Activated CD4-positive, alpha-beta memory T cell treated with anti-CD3 and anti-CD28 coated beads, Interleukin-2, amount 10 ng/mL, durations not matched to agents 7 days and 5 days (primary cell): ENCODE measurements at regions not wholly inside any gene's neighbourhood (a gene's known extent, or its start where the extent isn't known, plus 50 kb on each side); places are given as distances from the start of the nearest gene placed in this dataset.
"Not testable (repeated sequence)": the region's sequence is repeated elsewhere in the genome, so short reads cannot be mapped to it uniquely, and the experiment has no call there.

Experiments used
- CTCF ChIA-PET: fragments of 350-600 bp; sonication (Branson Sonifier 250); formaldehyde crosslinking; loops from one replicate; lab custom pipeline; 2021; ENCODE audit warnings: antibody characterized with exemption, inconsistent platforms; lab: Charles Lee
- POLR2A ChIA-PET: fragments of 350-600 bp; sonication (Branson Sonifier 250); formaldehyde crosslinking; loops from one replicate; lab custom pipeline; 2021; ENCODE audit warnings: antibody characterized with exemption; lab: Charles Lee
- DNase-seq: peaks from one replicate; pipeline ENCODE4 v3.0.0-alpha.2; 2020
- H3K27ac Mint-ChIP-seq: one replicate; pipeline ENCODE4 v1.8.0; 2021; ENCODE audit warnings: mild to moderate bottlenecking, mixed read lengths
- H3K27me3 Mint-ChIP-seq: one replicate; pipeline ENCODE4 v1.8.0; 2021; ENCODE audit warnings: mixed read lengths
- H3K36me3 Mint-ChIP-seq: one replicate; pipeline ENCODE4 v1.8.0; 2021; ENCODE audit warnings: low read depth, mixed read lengths
- H3K4me1 Mint-ChIP-seq: one replicate; pipeline ENCODE4 v1.8.0; 2021; ENCODE audit warnings: mixed read lengths
- H3K4me3 Mint-ChIP-seq: one replicate; pipeline ENCODE4 v1.8.0; 2021; ENCODE audit warnings: mild to moderate bottlenecking, mixed read lengths
- H3K9me3 Mint-ChIP-seq: one replicate; pipeline ENCODE4 v1.8.0; 2021; ENCODE audit warnings: mixed read lengths

DNA sequence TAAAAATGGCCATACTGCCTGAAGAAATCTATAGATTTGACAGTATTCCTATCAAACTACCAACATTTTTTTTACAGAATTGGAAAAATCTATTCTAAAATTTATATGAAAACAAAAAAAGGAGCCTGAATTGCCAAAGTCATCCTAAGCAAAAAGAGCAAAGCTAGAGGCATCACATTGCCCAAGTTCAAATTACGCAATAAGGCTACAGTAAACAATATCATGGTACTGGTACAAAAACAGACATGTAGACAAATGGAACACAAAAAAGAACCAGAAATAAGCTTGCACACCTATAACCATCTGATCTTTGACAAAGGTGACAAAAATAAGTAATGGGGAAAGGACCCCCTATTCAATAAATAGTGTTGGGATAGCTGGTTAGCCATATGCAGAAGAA lies 50.2 kb upstream of the THSD7B start:
- no peak overlapping the region for H3K4me3 Mint-ChIP-seq
- H3K27ac Mint-ChIP-seq: no peak overlapping the region
- H3K9me3 Mint-ChIP-seq: no peaks in the 10 kb centered on the region
- DNase-seq: no peak
- ChIA-PET CTCF (no interaction called here), POLR2A (no interaction called here)
- H3K36me3 Mint-ChIP-seq: no peaks in the 10 kb centered on the region
- H3K27me3 Mint-ChIP-seq: no peaks in the 10 kb centered on the region
- no peaks in the 10 kb centered on the region for H3K4me1 Mint-ChIP-seq

DNA sequence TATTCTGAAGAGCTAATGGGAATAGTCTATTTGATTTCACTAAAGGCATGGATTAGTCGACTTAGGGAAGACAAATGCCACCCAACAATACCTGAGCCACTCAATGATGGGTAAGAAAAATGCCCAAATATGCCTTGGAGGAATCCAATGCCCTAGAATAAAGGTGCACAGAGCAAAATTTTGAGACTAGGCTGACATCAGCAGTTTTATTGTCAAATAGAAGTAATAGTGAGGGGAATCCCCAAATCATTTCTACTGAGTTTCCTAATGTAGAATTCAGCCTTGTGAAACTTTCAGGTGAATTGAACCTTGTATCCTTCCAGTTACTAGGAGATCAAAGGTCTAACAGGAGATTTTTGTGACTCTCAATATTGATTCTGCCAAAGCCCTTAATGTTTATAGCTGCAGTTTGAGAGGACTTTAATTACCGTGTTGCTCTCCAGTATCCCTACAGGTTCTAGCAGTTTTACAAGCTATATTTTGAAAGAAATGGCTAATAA lies 50.8 kb upstream of the THSD7B start:
- H3K27ac Mint-ChIP-seq: no peak overlapping the region

DNA sequence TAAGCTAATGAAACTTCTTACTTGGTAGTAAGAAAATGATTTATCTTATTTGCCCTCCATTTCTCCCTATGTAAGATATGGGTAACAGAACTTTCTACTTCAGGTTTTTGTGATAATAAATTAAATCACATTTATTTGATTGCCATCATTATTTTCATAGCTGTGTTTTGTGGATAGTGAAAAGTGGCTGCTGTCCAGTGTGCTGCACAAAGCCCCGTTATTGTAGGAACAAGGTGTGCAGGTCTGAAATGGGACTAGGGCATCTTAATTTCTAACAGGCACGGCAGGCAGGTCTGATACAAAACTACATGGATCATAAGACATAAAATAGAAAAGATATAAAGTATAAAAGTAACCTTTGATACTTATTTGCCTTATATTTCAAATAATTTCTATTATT lies 51.6 kb upstream of the THSD7B start:
- Mint-ChIP-seq H3K27ac (no peak overlapping the region), H3K27me3 (no peaks in the 10 kb centered on the region), H3K4me3 (no peak overlapping the region), H3K36me3 (no peaks in the 10 kb centered on the region), H3K9me3 (no peaks in the 10 kb centered on the region), H3K4me1 (no peaks in the 10 kb centered on the region)
- no peak for DNase-seq
- ChIA-PET POLR2A (no interaction called here), CTCF (interaction anchor here (0.7 to 1.3 kb wide), 2 partner anchors 23 to 111 kb away, joined by 3 to 4 read pairs; no protein-coding TSS in a partner anchor)

More for the DNA sequence above, 50.8 kb upstream of the THSD7B start:
- DNase-seq: no peak
- H3K4me1 Mint-ChIP-seq: no peaks in the 10 kb centered on the region
- ChIA-PET POLR2A (no interaction called here), CTCF (no interaction called here)
- H3K9me3 Mint-ChIP-seq: no peaks in the 10 kb centered on the region
- no peaks in the 10 kb centered on the region for H3K27me3 Mint-ChIP-seq
- no peak overlapping the region for H3K4me3 Mint-ChIP-seq
- no peaks in the 10 kb centered on the region for H3K36me3 Mint-ChIP-seq

GRCh38 chr2:136705336-136705735 lies 60.0 kb upstream of the THSD7B start:
- Mint-ChIP-seq H3K27ac (no peak overlapping the region), H3K4me1 (no peaks in the 10 kb centered on the region), H3K9me3 (no peaks in the 10 kb centered on the region), H3K27me3 (no peaks in the 10 kb centered on the region), H3K36me3 (no peaks in the 10 kb centered on the region), H3K4me3 (no peak overlapping the region)
- CTCF ChIA-PET: no interaction called here
- POLR2A ChIA-PET: no interaction called here
- no peak for DNase-seq

DNA sequence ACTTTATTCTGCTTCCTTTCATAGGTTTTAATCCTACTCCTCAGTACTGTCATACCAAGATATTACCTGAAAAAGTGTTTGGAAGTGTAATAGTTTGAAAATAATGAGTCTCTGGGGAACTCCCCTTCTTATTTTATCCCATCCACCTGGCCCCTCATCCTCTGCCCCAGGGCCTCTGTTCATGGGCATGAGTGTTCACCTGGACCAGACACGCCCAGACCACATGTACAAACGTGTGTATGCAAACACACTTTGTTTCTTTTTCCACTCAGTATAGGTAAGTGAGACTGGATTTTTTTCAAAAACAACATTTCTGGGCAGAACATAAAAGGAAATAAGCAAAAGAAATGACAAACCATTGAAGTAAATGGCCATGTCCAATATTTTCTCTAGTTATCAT lies 62.1 kb upstream of the THSD7B start:
- no peaks in the 10 kb centered on the region for H3K36me3 Mint-ChIP-seq
- no peak overlapping the region for H3K4me3 Mint-ChIP-seq
- no peak overlapping the region for H3K27ac Mint-ChIP-seq
- DNase-seq: no peak
- no peaks in the 10 kb centered on the region for H3K9me3 Mint-ChIP-seq
- ChIA-PET POLR2A (no interaction called here), CTCF (no interaction called here)
- no peaks in the 10 kb centered on the region for H3K27me3 Mint-ChIP-seq
- H3K4me1 Mint-ChIP-seq: no peaks in the 10 kb centered on the region

DNA sequence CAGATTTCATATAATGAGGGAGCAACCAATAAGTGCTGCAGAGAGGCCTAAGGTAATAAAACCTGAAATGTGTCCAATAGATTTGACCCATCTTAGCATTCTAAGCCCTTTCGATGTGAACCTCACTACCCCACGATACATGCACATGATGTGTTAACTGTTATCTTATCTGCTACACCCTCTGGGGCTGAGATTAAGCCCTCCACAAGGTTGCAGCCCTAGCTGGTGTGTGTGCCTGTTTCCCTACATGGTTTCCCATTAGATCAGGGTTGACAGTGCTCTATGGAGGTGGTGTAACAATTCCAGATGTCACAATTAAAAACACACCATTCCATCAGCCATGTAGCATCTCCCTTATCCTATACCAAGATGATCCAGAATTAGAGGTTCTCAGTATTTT lies 68.9 kb upstream of the THSD7B start:
- no peaks in the 10 kb centered on the region for H3K9me3 Mint-ChIP-seq

GRCh38 chr2:136693966-136694365 lies 71.4 kb upstream of the THSD7B start:
- Mint-ChIP-seq H3K27me3 (no peaks in the 10 kb centered on the region), H3K27ac (no peak overlapping the region), H3K36me3 (no peaks in the 10 kb centered on the region), H3K9me3 (no peaks in the 10 kb centered on the region), H3K4me3 (no peak overlapping the region), H3K4me1 (no peaks in the 10 kb centered on the region)
- POLR2A ChIA-PET: no interaction called here
- DNase-seq: no peak
- CTCF ChIA-PET: no interaction called here

More for the DNA sequence above, 68.9 kb upstream of the THSD7B start:
- no peaks in the 10 kb centered on the region for H3K27me3 Mint-ChIP-seq
- CTCF ChIA-PET: no interaction called here
- no peak overlapping the region for H3K27ac Mint-ChIP-seq
- no peaks in the 10 kb centered on the region for H3K36me3 Mint-ChIP-seq
- H3K4me1 Mint-ChIP-seq: no peaks in the 10 kb centered on the region
- POLR2A ChIA-PET: no interaction called here
- H3K4me3 Mint-ChIP-seq: no peak overlapping the region
- DNase-seq: no peak

GRCh38 chr2:136680079-136680478 lies 85.3 kb upstream of the THSD7B start:
- H3K4me3 Mint-ChIP-seq, POLR2A ChIA-PET, H3K4me1 Mint-ChIP-seq, CTCF ChIA-PET, DNase-seq, H3K36me3 Mint-ChIP-seq, H3K27ac Mint-ChIP-seq, H3K9me3 Mint-ChIP-seq, H3K27me3 Mint-ChIP-seq: not testable (repeated sequence)

GRCh38 chr2:136665736-136666135 lies 99.6 kb upstream of the THSD7B start:
- CTCF ChIA-PET: interaction anchor here (0.8 kb wide), 1 partner anchor 217 kb away, joined by 4 read pairs; no protein-coding TSS in a partner anchor
- Mint-ChIP-seq H3K9me3 (no peaks in the 10 kb centered on the region), H3K36me3 (no peaks in the 10 kb centered on the region), H3K4me1 (no peaks in the 10 kb centered on the region), H3K27ac (no peak overlapping the region), H3K4me3 (no peak overlapping the region), H3K27me3 (peaks cover 2% of the 10 kb centered on the region)
- POLR2A ChIA-PET: no interaction called here
- no peak for DNase-seq

- Mint-ChIP-seq H3K27ac (no peak overlapping the region), H3K4me1 (no peaks in the 10 kb centered on the region), H3K27me3 (peaks cover 2% of the 10 kb centered on the region), H3K36me3 (no peaks in the 10 kb centered on the region), H3K4me3 (no peak overlapping the region), H3K9me3 (no peaks in the 10 kb centered on the region)
- DNase-seq: no peak
- POLR2A ChIA-PET: no interaction called here
- CTCF ChIA-PET: no interaction called here
These were observed 100.5 kb upstream of the THSD7B start for GRCh38 chr2:136664713-136665405.

- Mint-ChIP-seq H3K4me1 (no peaks in the 10 kb centered on the region), H3K36me3 (no peaks in the 10 kb centered on the region), H3K27me3 (peaks cover 4% of the 10 kb centered on the region), H3K4me3 (no peak overlapping the region), H3K9me3 (no peaks in the 10 kb centered on the region), H3K27ac (no peak overlapping the region)
- ChIA-PET CTCF (no interaction called here), POLR2A (no interaction called here)
- no peak for DNase-seq
These were observed 107.1 kb upstream of the THSD7B start for GRCh38 chr2:136658201-136658600.

DNA sequence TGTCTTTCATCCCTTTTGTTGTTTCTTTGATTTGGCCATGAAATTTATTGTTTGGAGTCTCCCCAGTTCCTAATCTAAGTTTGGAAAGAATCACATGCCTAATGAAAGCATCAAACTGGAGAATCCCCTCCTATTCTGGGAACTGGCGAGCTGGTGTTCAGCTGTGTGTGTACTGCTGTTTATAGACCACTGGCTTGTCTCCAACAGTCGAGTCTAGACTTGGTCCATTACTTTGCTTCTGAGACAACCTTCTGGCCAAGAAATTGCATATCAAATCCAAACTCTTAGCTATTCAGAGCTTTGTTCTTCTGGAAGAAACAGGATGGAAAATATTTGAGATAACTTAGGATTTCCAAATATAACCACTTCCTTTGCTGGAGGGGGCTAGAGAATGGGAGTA lies 111.5 kb upstream of the THSD7B start:
- Mint-ChIP-seq H3K27me3 (peaks cover 6% of the 10 kb centered on the region), H3K27ac (no peak overlapping the region), H3K9me3 (no peaks in the 10 kb centered on the region), H3K36me3 (no peaks in the 10 kb centered on the region), H3K4me1 (no peaks in the 10 kb centered on the region), H3K4me3 (no peak overlapping the region)
- CTCF ChIA-PET: no interaction called here
- POLR2A ChIA-PET: no interaction called here
- no peak for DNase-seq

- no peaks in the 10 kb centered on the region for H3K4me1 Mint-ChIP-seq
- H3K27me3 Mint-ChIP-seq: peaks cover 6% of the 10 kb centered on the region
- no peak for DNase-seq
- no peaks in the 10 kb centered on the region for H3K36me3 Mint-ChIP-seq
- H3K4me3 Mint-ChIP-seq: no peak overlapping the region
- CTCF ChIA-PET: no interaction called here
- POLR2A ChIA-PET: no interaction called here
- H3K27ac Mint-ChIP-seq: no peak overlapping the region
- H3K9me3 Mint-ChIP-seq: no peaks in the 10 kb centered on the region
These were observed 113.8 kb upstream of the THSD7B start for GRCh38 chr2:136651456-136652010.

DNA sequence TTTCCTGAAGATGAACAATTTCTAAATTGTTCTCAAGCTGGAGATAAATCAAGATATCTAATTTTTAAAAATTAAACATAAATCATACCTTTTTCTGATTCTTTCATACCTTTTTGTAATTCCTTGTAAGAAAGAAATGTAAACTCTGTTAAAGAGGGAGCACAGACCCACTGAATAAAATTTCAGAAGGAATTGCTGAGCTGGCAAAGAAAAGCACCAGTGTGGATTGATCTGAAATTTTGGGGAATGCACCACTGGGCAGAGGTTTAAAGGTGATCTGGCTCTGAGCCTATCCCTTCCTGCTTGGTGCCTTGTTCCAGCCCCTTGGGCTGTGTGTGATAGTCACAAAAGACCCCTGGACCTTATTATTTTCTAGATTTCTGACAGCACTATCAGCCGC lies 118.3 kb upstream of the THSD7B start:
- Mint-ChIP-seq H3K27ac (no peak overlapping the region), H3K9me3 (no peaks in the 10 kb centered on the region), H3K4me3 (no peak overlapping the region), H3K27me3 (peaks cover 4% of the 10 kb centered on the region), H3K4me1 (no peaks in the 10 kb centered on the region), H3K36me3 (no peaks in the 10 kb centered on the region)
- ChIA-PET CTCF (no interaction called here), POLR2A (no interaction called here)
- no peak for DNase-seq
